Mesothelial cell of epicardium (in vitro differentiated cells): ENCODE measurements at regions not wholly inside any gene's neighbourhood (a gene's known extent, or its start where the extent isn't known, plus 50 kb on each side); places are given as distances from the start of the nearest gene placed in this dataset.

ENCODE experiments used
- DNase-seq, 2 experiments: peaks; one replicate each; pipeline ENCODE4 v3.0.0; 2021; ENCODE audit warnings: low spot score in 2 of 2; ENCODE audit not compliant: unreplicated experiment in 2 of 2
- H3K27ac Mint-ChIP-seq: 2 replicates; pipeline ENCODE4 v1.8.0; 2021; ENCODE audit warnings: mixed read lengths
- H3K27me3 Mint-ChIP-seq: 2 replicates; pipeline ENCODE4 v1.8.0; 2021; ENCODE audit warnings: low read depth, mixed read lengths
- H3K36me3 Mint-ChIP-seq: 2 replicates; pipeline ENCODE4 v1.8.0; 2021; ENCODE audit warnings: mixed read lengths
- H3K4me1 Mint-ChIP-seq: 2 replicates; pipeline ENCODE4 v1.8.0; 2021; ENCODE audit warnings: mixed read lengths
- H3K4me3 Mint-ChIP-seq: 2 replicates; pipeline ENCODE4 v1.8.0; 2021; ENCODE audit warnings: mild to moderate bottlenecking, moderate library complexity, mixed read lengths
- H3K9me3 Mint-ChIP-seq: 2 replicates; pipeline ENCODE4 v1.8.0; 2021; ENCODE audit warnings: mixed read lengths
- TF ChIP-seq, protein P1 (sequence below): fragments of 200-600 bp; sonication (generic); IDR thresholded peaks from one replicate; pipeline ENCODE4 v1.5.0; 2021; ENCODE audit warnings: antibody characterized with exemption; ENCODE audit not compliant: unreplicated experiment

GRCh38 chr6:113762641-113763040 lies 94.5 kb upstream of the MARCKS start:
- Mint-ChIP-seq H3K4me1 (peaks cover 14% of the 10 kb centered on the region), H3K27me3 (no peaks in the 10 kb centered on the region), H3K4me3 (no peak overlapping the region), H3K27ac (no peak overlapping the region), H3K9me3 (no peaks in the 10 kb centered on the region), H3K36me3 (no peaks in the 10 kb centered on the region)
- TF ChIP-seq, protein P1, sequence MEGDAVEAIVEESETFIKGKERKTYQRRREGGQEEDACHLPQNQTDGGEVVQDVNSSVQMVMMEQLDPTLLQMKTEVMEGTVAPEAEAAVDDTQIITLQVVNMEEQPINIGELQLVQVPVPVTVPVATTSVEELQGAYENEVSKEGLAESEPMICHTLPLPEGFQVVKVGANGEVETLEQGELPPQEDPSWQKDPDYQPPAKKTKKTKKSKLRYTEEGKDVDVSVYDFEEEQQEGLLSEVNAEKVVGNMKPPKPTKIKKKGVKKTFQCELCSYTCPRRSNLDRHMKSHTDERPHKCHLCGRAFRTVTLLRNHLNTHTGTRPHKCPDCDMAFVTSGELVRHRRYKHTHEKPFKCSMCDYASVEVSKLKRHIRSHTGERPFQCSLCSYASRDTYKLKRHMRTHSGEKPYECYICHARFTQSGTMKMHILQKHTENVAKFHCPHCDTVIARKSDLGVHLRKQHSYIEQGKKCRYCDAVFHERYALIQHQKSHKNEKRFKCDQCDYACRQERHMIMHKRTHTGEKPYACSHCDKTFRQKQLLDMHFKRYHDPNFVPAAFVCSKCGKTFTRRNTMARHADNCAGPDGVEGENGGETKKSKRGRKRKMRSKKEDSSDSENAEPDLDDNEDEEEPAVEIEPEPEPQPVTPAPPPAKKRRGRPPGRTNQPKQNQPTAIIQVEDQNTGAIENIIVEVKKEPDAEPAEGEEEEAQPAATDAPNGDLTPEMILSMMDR, result no peak
- no peak for DNase-seq

GRCh38 chr6:113763311-113763766 lies 93.8 kb upstream of the MARCKS start:
- no peak overlapping the region for H3K4me3 Mint-ChIP-seq
- no peaks in the 10 kb centered on the region for H3K27me3 Mint-ChIP-seq
- no peak for DNase-seq
- H3K4me1 Mint-ChIP-seq, result peaks cover 14% of the 10 kb centered on the region
- no peaks in the 10 kb centered on the region for H3K9me3 Mint-ChIP-seq
- H3K36me3 Mint-ChIP-seq, result no peaks in the 10 kb centered on the region
- TF ChIP-seq, protein P1, result no peak
- no peak overlapping the region for H3K27ac Mint-ChIP-seq

GRCh38 chr6:113763876-113764275 lies 93.3 kb upstream of the MARCKS start:
- Mint-ChIP-seq H3K4me1 (peaks cover 10% of the 10 kb centered on the region), H3K9me3 (no peaks in the 10 kb centered on the region), H3K27me3 (no peaks in the 10 kb centered on the region), H3K36me3 (no peaks in the 10 kb centered on the region), H3K27ac (no peak overlapping the region), H3K4me3 (no peak overlapping the region)
- DNase-seq, result no peak
- TF ChIP-seq, protein P1, result no peak

DNA sequence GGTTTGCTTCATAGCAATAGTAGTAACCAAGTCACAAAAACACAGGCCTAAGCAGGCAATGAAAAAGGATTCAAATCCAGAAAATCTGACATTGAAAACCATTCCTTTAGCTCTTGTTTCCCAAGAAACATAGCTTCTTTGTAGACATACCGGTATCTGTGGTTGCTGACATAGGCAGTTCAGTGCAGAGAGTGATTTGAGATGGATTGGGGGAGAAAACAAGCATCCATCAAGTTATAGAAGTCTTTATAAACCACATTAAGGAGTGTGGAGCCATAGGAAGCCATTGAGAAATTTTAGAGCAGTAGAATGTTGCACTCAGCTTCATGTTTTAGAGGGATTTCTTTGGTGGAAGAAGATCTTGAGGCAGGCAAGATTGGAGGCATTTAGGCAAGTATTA lies 91.2 kb upstream of the MARCKS start:
- no peak overlapping the region for H3K4me3 Mint-ChIP-seq
- TF ChIP-seq, protein P1, result no peak
- no peak for DNase-seq
- H3K27ac Mint-ChIP-seq, result no peak overlapping the region
- H3K9me3 Mint-ChIP-seq, result no peaks in the 10 kb centered on the region
- H3K36me3 Mint-ChIP-seq, result no peaks in the 10 kb centered on the region
- H3K4me1 Mint-ChIP-seq, result peaks cover 9% of the 10 kb centered on the region
- no peaks in the 10 kb centered on the region for H3K27me3 Mint-ChIP-seq

DNA sequence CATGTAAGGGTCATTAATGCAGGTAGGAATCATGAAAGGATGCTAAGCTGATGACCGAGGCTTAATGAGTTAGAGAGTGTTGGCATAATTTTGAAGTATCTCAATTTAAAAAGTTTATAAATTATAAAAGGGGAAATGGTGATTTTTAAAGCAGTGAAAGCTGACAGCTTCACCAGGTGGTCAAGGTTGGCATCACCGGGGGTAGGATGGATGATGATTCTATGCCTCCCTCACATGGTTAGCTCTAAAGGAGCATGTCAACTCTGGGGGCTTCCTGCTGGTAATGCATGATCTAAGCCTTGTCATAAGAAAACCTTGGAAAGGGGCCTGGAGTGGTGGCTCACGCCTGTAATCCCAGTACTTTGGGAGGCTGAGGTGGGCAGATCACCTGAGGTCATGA lies 89.2 kb upstream of the MARCKS start:
- H3K27ac Mint-ChIP-seq, result no peak overlapping the region
- H3K4me1 Mint-ChIP-seq, result peaks cover 7% of the 10 kb centered on the region
- TF ChIP-seq, protein P1, result no peak
- no peaks in the 10 kb centered on the region for H3K9me3 Mint-ChIP-seq
- no peaks in the 10 kb centered on the region for H3K27me3 Mint-ChIP-seq
- no peaks in the 10 kb centered on the region for H3K36me3 Mint-ChIP-seq
- DNase-seq, result no peak
- no peak overlapping the region for H3K4me3 Mint-ChIP-seq

DNA sequence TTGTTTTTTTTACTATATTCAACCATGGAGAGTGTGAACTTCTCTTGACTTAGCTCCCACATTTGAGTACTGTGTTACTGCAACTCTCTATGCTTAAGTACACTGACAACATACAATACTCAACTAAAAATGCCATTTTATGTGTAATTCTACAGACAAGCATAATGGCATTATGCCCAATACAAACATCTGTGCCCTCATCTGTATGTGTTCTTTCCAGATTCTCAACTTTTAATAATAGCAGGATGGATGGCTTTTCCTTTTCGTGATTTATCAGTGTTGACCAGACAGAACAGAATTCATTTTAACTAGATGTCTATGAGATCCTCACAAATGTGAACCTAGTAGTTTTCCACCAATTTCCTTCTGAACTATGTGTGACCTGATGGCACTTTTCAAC lies 84.2 kb upstream of the MARCKS start:
- Mint-ChIP-seq H3K4me3 (no peak overlapping the region), H3K27me3 (no peaks in the 10 kb centered on the region), H3K9me3 (no peaks in the 10 kb centered on the region), H3K36me3 (no peaks in the 10 kb centered on the region), H3K27ac (no peak overlapping the region), H3K4me1 (peaks cover 14% of the 10 kb centered on the region)
- TF ChIP-seq, protein P1, result no peak
- no peak for DNase-seq
